ENCODE measurements at regions not wholly inside any gene's neighbourhood (a gene's known extent, or its start where the extent isn't known, plus 50 kb on each side); places are given as distances from the start of the nearest gene placed in this dataset.

- no peaks in the 10 kb centered on the region for H3K4me1 ChIP-seq (ENCODE audit: control insufficient read depth in 1 of 2, insufficient read depth in 1 of 2, low read depth in 1 of 2, low read length in 1 of 2)
- TF ChIP-seq, protein P1, sequence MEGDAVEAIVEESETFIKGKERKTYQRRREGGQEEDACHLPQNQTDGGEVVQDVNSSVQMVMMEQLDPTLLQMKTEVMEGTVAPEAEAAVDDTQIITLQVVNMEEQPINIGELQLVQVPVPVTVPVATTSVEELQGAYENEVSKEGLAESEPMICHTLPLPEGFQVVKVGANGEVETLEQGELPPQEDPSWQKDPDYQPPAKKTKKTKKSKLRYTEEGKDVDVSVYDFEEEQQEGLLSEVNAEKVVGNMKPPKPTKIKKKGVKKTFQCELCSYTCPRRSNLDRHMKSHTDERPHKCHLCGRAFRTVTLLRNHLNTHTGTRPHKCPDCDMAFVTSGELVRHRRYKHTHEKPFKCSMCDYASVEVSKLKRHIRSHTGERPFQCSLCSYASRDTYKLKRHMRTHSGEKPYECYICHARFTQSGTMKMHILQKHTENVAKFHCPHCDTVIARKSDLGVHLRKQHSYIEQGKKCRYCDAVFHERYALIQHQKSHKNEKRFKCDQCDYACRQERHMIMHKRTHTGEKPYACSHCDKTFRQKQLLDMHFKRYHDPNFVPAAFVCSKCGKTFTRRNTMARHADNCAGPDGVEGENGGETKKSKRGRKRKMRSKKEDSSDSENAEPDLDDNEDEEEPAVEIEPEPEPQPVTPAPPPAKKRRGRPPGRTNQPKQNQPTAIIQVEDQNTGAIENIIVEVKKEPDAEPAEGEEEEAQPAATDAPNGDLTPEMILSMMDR (IDR thresholded peaks at IDR 0.05): no peak
- no peak overlapping the region for H3K4me3 ChIP-seq (ENCODE audit: low read depth in 1 of 2, low read length in 1 of 2)
- H3K27me3 ChIP-seq: no peaks in the 10 kb centered on the region
- no peaks in the 10 kb centered on the region for H3K36me3 ChIP-seq
- H3K27ac ChIP-seq: no peak overlapping the region
- no peaks in the 10 kb centered on the region for H3K9me3 ChIP-seq
Measured at GRCh38 chr14:82366803-82367202, 833.1 kb upstream of the SEL1L start.

- TF ChIP-seq, protein P1 (IDR thresholded peaks at IDR 0.05): no peak
- Histone ChIP-seq H3K27ac (no peak overlapping the region), H3K4me1 (ENCODE audit: control insufficient read depth in 1 of 2, insufficient read depth in 1 of 2, low read depth in 1 of 2, low read length in 1 of 2) (no peaks in the 10 kb centered on the region), H3K27me3 (no peaks in the 10 kb centered on the region), H3K4me3 (ENCODE audit: low read depth in 1 of 2, low read length in 1 of 2) (no peak overlapping the region), H3K36me3 (no peaks in the 10 kb centered on the region), H3K9me3 (no peaks in the 10 kb centered on the region)
Measured at GRCh38 chr14:82379291-82379690, 845.6 kb upstream of the SEL1L start.

GRCh38 chr14:82385048-82385447 lies 851.4 kb upstream of the SEL1L start:
- Histone ChIP-seq H3K36me3 (no peaks in the 10 kb centered on the region), H3K4me3 (ENCODE audit: low read depth in 1 of 2, low read length in 1 of 2) (no peak overlapping the region), H3K27ac (no peak overlapping the region), H3K9me3 (no peaks in the 10 kb centered on the region), H3K27me3 (no peaks in the 10 kb centered on the region), H3K4me1 (ENCODE audit: control insufficient read depth in 1 of 2, insufficient read depth in 1 of 2, low read depth in 1 of 2, low read length in 1 of 2) (no peaks in the 10 kb centered on the region)
- TF ChIP-seq, protein P1 (IDR thresholded peaks at IDR 0.05): no peak

DNA sequence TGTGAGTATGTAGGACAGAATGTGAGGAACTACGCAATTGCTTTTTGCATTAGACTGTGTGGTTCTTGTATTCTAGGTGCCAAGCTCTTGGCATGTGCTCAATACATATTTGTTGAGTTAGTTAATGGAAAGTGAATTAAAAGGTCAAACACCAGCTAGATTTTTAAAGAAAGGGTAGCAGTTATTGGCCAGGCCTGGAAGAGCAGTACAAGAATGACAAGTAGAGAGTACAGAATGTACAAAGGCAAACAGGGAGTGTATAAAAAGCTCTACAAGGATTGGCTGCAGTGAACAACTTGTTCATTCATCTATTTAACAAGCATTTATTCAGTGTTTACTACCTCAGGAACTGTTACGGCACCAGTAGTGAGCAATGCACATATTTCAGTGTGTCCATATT lies 854.0 kb upstream of the SEL1L start:
- Histone ChIP-seq H3K4me1 (ENCODE audit: control insufficient read depth in 1 of 2, insufficient read depth in 1 of 2, low read depth in 1 of 2, low read length in 1 of 2) (no peaks in the 10 kb centered on the region), H3K27ac (no peak overlapping the region), H3K27me3 (no peaks in the 10 kb centered on the region), H3K9me3 (no peaks in the 10 kb centered on the region), H3K4me3 (ENCODE audit: low read depth in 1 of 2, low read length in 1 of 2) (no peak overlapping the region), H3K36me3 (no peaks in the 10 kb centered on the region)
- TF ChIP-seq, protein P1 (IDR thresholded peaks at IDR 0.05): no peak

DNA sequence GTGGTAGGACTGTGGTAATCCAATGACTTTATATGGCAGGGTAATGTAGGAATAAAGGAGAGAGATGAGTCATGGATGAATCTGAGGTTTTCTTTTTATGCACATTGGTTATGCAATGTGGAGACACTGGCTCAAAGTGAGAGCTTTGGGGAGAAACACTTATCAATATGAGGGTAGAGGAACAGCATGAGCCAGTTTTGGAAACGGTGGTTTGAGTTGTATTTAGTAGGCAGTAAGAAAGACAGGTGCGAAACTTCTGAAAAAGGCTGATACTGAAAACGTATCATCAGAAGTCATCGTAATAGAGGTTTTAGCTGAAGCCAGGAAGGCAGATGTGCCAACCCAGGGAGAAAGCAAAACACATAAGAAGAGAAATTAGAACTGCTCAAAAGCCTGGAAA lies 854.8 kb upstream of the SEL1L start:
- Histone ChIP-seq H3K27me3 (no peaks in the 10 kb centered on the region), H3K9me3 (no peaks in the 10 kb centered on the region), H3K4me1 (ENCODE audit: control insufficient read depth in 1 of 2, insufficient read depth in 1 of 2, low read depth in 1 of 2, low read length in 1 of 2) (no peaks in the 10 kb centered on the region), H3K4me3 (ENCODE audit: low read depth in 1 of 2, low read length in 1 of 2) (no peak overlapping the region), H3K36me3 (no peaks in the 10 kb centered on the region), H3K27ac (no peak overlapping the region)
- TF ChIP-seq, protein P1 (IDR thresholded peaks at IDR 0.05): no peak

GRCh38 chr14:82390586-82390985 lies 856.9 kb upstream of the SEL1L start:
- H3K27ac ChIP-seq: no peak overlapping the region
- TF ChIP-seq, protein P1 (IDR thresholded peaks at IDR 0.05): no peak
- no peaks in the 10 kb centered on the region for H3K36me3 ChIP-seq
- no peaks in the 10 kb centered on the region for H3K27me3 ChIP-seq
- H3K4me1 ChIP-seq (ENCODE audit: control insufficient read depth in 1 of 2, insufficient read depth in 1 of 2, low read depth in 1 of 2, low read length in 1 of 2): no peaks in the 10 kb centered on the region
- H3K4me3 ChIP-seq (ENCODE audit: low read depth in 1 of 2, low read length in 1 of 2): no peak overlapping the region
- no peaks in the 10 kb centered on the region for H3K9me3 ChIP-seq
